GM19238 (cell line): ENCODE measurements at regions not wholly inside any gene's neighbourhood (a gene's known extent, or its start where the extent isn't known, plus 50 kb on each side); places are given as distances from the start of the nearest gene placed in this dataset.

Source experiments
- DNase-seq: peaks from one replicate; pipeline ENCODE4 v3.0.0; 2011; ENCODE audit warnings: low spot score; ENCODE audit not compliant: insufficient read length

- DNase-seq, result no peak
Measured at GRCh38 chr6:22926790-22927354, 357.5 kb downstream of the HDGFL1 start.

GRCh38 chr6:22928775-22929174 lies 359.4 kb downstream of the HDGFL1 start:
- DNase-seq, result no peak

GRCh38 chr6:22929311-22929985 lies 360.1 kb downstream of the HDGFL1 start:
- no peak for DNase-seq

DNA sequence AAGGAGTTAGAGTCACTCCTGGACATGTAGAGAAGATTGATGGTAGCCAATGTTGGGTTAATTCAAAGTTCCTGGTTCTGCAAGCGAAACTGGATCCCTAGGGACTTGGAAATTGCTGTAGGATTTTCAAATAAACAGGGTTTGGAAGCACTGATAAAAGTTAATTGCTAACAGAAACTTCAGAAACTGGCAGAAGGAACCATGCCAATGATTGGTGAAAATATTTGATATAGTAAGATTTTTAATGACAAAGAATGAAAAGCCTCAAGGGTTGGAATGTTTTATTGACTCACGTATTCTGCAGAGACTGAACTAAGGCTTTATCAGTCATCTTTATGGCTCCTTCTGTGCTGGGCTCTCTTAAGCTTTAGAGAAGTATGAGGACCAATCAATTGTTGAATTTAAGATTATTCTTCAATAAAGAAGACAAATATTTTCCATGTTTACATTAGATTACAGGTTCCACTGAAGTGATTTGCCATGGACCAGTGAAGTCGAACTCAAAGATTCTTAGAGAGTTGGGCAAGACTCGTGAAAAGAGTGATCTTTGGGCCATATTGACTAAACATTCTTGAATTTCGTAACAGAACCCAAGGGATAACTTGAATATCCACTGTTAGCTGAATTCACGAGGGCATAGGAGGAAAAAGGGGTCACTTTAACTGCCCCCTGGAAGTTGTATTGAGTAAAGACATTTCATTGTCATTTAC lies 371.4 kb downstream of the HDGFL1 start:
- no peak for DNase-seq

GRCh38 chr6:22942403-22942802 lies 373.0 kb downstream of the HDGFL1 start:
- DNase-seq, result no peak

GRCh38 chr6:22943327-22943726 lies 374.0 kb downstream of the HDGFL1 start:
- no peak for DNase-seq

GRCh38 chr6:22949967-22950366 lies 380.6 kb downstream of the HDGFL1 start:
- DNase-seq, result no peak

DNA sequence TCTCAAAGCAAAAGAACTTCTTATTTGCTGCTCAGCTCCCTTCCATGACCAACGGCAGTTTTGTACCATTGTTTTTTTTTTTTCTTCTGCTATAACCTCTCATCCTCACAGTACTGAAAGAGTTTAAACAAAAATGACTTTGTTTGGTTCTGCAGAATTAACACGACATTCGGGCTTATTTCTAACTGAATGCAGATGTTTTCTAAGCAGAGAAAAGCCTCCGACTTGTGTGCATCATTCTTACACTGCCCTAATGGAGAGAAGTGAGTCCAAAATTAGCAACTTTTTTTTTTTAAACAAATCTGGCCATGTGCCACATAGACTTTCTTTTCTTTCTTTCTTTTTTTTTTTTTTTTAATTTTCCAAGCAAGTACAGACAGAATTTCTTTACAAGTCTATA lies 382.7 kb downstream of the HDGFL1 start:
- DNase-seq, result no peak

DNA sequence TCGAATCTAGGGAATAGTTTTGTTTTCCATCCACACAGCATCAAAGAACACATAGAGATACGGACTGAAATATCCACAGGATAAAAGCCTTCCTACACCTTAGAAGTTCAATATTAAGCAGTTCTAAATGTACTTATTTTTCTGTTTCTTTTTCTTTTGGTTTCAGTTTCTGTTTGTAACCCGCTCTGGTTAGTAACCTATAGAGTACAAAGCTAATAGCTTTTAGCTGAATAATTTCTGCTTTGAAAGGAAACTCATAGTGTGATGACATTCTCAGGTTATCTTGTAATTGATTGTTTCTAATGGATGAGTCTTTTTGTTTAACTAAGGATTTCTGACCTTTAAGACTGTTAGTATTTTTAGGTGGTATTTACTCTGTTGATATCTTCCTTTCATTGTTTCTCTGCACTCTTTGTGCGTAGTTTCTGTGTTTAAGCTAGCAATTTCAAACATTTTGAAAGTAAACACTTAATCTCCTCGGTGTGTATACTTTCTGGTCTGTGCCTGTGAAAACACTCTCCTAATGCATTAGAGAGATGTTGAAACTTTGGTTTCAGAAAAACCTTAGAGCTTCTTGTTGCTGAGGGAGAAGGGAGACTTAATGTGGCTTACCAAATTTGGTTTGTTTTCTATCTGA lies 385.5 kb downstream of the HDGFL1 start:
- DNase-seq, result no peak

GRCh38 chr6:22956029-22956681 lies 386.8 kb downstream of the HDGFL1 start:
- no peak for DNase-seq

GRCh38 chr6:22958677-22959076 lies 389.3 kb downstream of the HDGFL1 start:
- no peak for DNase-seq

GRCh38 chr6:22959571-22959970 lies 390.2 kb downstream of the HDGFL1 start:
- DNase-seq, result no peak

DNA sequence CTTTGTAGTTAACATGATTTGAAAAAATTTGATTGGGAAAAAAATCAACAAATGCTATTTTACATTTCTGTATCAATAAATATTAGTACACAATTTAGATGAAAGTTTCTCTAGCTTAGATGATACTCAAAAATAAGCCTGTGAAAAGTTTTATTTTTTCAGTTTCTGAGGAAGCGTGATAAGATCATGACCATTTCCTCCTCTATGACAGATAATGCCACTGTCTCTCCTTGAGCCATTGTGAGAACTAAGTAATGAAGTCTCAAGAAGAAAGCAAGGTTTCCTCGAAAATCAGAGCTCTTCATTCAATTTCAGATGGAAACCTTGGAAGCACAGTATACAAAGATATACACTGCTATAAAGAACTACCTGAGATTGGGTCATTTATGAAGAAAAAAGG lies 395.0 kb downstream of the HDGFL1 start:
- no peak for DNase-seq

DNA sequence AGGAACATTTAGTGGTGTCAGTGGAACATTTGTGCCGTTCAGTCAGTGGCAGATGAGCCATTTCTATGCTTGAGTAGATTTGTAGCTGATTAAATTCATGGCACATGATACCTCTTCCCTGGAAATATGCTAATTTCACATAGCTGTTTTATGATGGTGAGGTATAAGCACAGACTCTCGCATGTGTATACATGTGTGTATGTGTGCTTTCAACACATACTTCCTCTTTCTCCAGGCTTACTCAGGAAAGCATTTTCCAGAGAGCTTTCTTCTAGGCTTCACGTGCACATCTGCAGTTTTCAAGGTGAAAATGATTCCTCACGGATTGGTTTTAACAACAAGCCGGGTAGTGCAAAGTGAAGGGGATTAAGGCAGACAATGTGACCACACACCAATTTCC lies 396.5 kb downstream of the HDGFL1 start:
- DNase-seq, result no peak

- DNase-seq, result no peak
Measured at GRCh38 chr6:22966691-22967422, 397.5 kb downstream of the HDGFL1 start.

DNA sequence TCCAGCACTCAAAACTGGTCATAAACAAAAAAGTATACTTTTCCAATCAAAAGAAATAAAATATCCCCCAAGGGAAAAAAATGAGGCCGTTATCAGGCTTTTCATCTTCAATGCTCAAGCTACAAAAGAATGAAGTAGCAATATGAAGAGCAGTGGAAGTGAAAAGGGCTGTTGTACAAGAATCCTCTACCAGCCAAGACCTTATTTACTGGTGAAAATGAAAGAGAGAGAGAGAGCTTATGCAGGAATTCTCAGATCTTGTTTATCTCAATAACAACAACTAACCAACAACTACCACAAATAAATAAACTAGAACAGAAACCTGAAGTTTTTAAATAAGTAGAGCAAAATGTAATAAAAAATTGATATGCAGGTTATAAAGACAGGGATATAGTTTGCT lies 400.6 kb downstream of the HDGFL1 start:
- no peak for DNase-seq

- no peak for DNase-seq
Measured at GRCh38 chr6:22972771-22973170, 403.4 kb downstream of the HDGFL1 start.

GRCh38 chr6:22975079-22975478 lies 405.7 kb downstream of the HDGFL1 start:
- no peak for DNase-seq

- DNase-seq, result no peak
Measured at GRCh38 chr6:22980446-22980845, 411.1 kb downstream of the HDGFL1 start.

- DNase-seq, result no peak
Measured at GRCh38 chr6:23002044-23002619, 432.8 kb downstream of the HDGFL1 start.
